AG04450 (cell line): ENCODE measurements at regions not wholly inside any gene's neighbourhood (a gene's known extent, or its start where the extent isn't known, plus 50 kb on each side); places are given as distances from the start of the nearest gene placed in this dataset.

Source experiments
- CTCF ChIA-PET: fragments of 300-600, 350-600 bp; formaldehyde crosslinking; extraction: SDS; loops from one replicate; lab custom pipeline; 2022; ENCODE audit warnings: antibody characterized with exemption, inconsistent platforms; lab: Charles Lee
- POLR2A ChIA-PET: fragments of 350-600 bp; formaldehyde crosslinking; extraction: SDS; loops from one replicate; lab custom pipeline; 2021; ENCODE audit warnings: antibody characterized with exemption, inconsistent platforms; lab: Yijun Ruan, JAX
- DNase-seq: peaks from one replicate; pipeline ENCODE4 v3.0.0-alpha.2; 2011; ENCODE audit warnings: low read depth, low spot score
- H3K27ac ChIP-seq: one replicate; pipeline ENCODE4 v1.5.1; 2012; ENCODE audit warnings: low read depth, low read length, control low read depth
- H3K27me3 ChIP-seq: one replicate; pipeline ENCODE4 v1.6.0; 2012; ENCODE audit warnings: low read length; ENCODE audit not compliant: control insufficient read depth, insufficient read depth
- H3K4me3 ChIP-seq: 2 replicates; pipeline ENCODE4 v1.5.1; 2011; ENCODE audit warnings: mild to moderate bottlenecking, low read depth, low read length, control low read depth
- H3K9me3 ChIP-seq: 2 replicates; pipeline ENCODE4 v1.5.1; 2012; ENCODE audit warnings: low read length; ENCODE audit not compliant: control insufficient read depth, insufficient read depth
- TF ChIP-seq, protein P1 (sequence below): IDR thresholded peaks from 2 replicates; pipeline ENCODE4 v1.5.1; 2011; ENCODE audit warnings: low read depth, low read length, control low read depth, inconsistent platforms

DNA sequence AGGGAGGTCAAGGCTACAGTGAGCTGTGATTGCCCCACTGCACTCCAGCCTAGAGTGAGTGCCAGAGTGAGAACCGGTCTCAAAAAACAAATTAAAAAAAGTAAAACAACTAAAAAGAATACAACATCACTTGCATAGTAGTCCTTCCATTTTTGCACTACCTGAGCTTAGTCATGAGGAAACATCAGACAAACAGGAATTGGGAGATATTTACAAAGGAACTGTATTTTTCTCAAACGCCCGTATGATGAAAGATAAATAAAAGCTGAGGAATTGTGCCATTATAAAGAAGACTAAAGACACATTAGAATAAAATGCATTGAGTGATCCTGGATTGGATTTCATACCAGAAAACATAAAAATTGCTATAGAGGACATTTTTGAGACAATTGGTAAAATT is 50.0 kb upstream of the ATP8B1 start:
- no peak overlapping the region for H3K4me3 ChIP-seq
- DNase-seq: no peak
- H3K27ac ChIP-seq: no peak overlapping the region
- ChIA-PET POLR2A (no interaction called here), CTCF (no interaction called here)
- H3K9me3 ChIP-seq: peaks cover 6% of the 10 kb centered on the region; the same call in 1 of the 2 replicates
- no peaks in the 10 kb centered on the region for H3K27me3 ChIP-seq
- TF ChIP-seq, protein P1, sequence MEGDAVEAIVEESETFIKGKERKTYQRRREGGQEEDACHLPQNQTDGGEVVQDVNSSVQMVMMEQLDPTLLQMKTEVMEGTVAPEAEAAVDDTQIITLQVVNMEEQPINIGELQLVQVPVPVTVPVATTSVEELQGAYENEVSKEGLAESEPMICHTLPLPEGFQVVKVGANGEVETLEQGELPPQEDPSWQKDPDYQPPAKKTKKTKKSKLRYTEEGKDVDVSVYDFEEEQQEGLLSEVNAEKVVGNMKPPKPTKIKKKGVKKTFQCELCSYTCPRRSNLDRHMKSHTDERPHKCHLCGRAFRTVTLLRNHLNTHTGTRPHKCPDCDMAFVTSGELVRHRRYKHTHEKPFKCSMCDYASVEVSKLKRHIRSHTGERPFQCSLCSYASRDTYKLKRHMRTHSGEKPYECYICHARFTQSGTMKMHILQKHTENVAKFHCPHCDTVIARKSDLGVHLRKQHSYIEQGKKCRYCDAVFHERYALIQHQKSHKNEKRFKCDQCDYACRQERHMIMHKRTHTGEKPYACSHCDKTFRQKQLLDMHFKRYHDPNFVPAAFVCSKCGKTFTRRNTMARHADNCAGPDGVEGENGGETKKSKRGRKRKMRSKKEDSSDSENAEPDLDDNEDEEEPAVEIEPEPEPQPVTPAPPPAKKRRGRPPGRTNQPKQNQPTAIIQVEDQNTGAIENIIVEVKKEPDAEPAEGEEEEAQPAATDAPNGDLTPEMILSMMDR: no peak
